HG03175 (cell line): ENCODE measurements at regions not wholly inside any gene's neighbourhood (a gene's known extent, or its start where the extent isn't known, plus 50 kb on each side); places are given as distances from the start of the nearest gene placed in this dataset.
"Not testable (repeated sequence)": the region's sequence is repeated elsewhere in the genome, so short reads cannot be mapped to it uniquely, and the experiment has no call there.

Experiments used
- ATAC-seq: cut with Tn5 transposase; IDR thresholded peaks from one replicate; pipeline ENCODE4 v1.9.1; 2021; ENCODE audit warnings: mild to moderate bottlenecking, moderate library complexity; ENCODE audit not compliant: unreplicated experiment

DNA sequence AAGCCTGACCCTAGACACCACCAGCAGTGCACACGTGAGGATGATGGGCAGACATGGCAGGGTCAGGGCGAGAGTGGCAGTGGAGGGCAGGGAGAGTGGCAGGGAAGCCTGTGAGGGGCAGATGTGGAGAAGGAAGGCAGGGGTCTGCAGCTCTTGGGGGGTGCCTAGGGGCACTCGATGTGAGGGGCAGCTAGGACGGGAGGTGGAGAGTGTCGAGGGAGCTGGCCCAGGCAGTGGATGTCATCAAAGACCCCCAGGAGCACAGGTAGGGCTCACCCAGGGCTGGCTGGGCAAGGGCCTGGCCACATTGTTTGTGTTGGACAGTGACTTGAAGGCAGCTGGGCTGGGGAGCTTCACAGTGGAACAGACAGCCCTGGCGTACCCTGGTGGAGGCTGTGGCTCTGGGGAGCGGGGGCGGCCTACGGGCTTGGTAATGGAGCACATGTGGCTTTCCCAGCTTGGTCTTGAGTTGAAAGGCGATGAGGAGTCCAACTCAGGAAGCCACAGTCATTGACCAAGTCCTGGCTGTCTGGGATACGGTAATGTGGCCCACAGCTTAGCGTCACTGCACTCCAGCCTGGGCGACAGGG lies 87.1 kb downstream of the RTP5 start:
- no peak for ATAC-seq

DNA sequence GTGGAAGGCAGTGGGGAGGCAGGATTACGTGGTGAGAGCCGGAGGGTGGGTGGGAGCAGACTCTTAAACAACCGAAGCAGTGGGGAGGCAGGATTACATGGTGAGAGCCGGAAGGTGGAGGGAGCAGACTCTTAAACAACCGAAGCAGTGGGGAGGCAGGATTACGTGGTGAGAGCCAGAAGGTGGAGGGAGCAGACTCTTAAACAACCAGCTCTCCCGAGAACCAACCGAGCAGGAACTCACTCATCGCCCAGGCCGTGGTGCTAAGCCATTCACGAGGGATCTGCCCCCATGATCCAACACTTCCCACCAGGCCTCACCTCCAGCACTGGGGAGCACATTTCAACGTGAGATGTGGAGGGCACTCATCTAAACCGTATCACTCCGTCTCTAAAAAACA lies 87.7 kb downstream of the RTP5 start:
- no peak for ATAC-seq

DNA sequence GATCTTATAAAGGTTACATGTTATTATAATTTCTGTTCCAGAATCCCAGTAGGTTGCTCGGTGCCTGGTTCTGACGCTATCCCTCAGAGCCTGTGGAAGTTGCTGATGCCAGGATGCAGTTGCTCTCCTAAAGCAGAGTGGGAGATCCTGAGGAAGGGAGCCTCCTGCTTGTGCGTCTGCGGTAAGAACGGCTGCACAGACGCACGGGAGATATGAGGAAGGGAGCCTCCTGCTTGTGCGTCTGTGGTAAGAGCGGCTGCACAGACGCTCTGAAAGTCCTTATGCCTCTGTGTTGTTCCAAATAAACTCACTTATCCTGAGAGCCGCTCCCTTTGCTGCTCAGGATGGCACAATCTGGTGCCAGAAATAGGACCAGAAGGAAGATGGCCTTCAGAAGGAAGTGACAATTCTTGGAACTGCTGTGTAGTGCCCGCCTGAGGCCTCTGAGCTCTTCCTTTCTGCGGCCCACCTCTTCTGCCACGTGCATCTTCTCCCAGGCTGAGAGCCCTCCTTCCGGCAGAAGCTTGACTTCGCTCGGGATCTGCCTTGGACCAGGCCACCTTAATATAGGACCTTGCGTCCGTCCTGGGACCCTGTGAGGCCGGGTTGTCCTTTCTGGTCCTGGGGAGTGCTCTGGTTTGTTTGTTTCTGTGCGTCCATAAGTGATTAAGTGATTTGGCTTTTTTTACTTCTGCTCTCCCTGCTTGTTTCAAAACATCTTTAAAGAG lies 89.5 kb downstream of the RTP5 start:
- ATAC-seq: no peak

DNA sequence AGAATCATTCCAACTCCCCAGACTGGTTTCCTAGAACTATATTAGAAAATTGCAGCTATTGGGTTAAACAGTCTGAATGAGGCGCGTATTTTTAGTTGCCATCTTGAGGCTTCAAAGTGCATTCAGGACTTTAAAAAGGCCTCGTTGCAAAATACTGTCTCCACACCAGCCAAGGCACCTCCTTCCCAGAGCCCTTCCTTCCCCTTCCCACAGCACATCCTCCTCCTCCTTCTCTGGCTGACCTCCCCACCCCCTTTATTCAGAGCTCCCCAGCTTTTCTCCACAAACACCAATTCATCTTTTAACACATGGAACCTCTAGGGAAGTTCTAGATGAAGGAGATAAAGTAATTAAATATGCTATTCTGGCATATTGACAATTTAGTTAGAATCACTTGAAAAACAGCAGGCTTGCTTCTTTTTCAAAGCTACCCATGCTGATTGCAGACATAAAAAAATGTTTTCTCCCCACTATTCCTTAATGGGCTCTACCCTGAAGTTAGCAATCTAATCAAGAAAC lies 90.3 kb downstream of the RTP5 start:
- no peak for ATAC-seq

DNA sequence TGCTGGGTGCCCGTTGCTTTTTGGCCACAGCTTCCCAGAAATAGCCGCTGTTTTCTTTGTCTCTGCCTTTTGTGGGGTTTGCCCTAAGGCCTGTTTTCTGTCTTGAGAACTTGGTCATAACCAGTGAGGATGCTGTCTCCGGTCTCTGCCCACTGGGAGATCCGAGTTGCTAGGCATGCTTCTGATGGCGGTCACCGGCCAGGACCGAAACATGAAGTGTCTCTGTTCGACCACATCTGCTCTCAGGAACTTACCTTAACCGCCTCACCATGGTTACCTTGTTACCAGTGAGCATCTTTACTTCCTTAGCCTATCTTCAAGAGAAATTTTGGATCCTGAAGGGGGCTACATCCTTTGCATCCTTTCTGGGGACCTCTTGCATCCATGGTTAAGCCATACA lies 91.9 kb downstream of the RTP5 start:
- no peak for ATAC-seq

DNA sequence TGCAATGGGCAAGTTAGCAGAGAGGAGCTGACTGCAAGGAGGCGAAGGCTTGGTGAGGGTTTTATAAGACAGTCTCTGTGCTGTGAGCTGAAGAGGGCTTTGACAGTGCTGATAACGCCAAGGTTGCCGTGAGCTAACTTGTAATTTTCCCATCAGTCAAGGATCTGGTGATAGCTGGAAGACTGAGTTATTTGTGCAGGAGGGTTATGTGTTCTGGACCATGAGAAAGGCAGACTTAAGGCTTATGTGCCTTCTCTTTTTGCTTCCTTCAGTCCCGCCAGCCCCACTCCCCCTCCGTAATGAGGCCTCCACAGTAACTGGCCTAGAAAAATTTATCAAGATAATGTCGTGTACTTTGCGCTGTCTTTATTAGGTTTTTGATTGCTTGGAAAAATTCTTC lies 94.6 kb downstream of the RTP5 start:
- ATAC-seq: no peak

DNA sequence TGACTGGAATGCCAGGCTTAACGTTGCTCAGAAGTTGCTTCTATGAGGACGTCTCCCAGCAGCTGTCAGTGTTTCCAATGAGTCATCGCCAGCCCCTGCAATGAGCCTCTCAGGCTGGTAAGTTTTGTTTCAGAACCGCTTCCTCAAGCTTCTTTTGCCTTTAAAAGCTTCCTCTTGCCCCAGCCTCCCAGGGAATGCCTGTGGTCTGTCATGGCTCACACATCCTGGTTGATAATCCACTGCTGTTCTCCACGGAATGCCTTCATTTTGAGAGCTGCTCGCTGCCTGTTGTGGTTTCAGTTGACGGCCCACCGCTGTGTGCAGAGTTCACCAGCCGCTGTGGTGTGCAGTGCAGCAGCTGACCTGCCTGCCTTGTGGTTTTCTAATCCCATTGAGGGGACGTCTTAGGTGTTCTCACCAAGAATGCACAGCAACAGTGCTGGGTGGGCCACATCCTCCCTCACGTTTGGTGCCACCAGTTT lies 96.4 kb downstream of the RTP5 start:
- peak; percentile 80 for ATAC-seq

DNA sequence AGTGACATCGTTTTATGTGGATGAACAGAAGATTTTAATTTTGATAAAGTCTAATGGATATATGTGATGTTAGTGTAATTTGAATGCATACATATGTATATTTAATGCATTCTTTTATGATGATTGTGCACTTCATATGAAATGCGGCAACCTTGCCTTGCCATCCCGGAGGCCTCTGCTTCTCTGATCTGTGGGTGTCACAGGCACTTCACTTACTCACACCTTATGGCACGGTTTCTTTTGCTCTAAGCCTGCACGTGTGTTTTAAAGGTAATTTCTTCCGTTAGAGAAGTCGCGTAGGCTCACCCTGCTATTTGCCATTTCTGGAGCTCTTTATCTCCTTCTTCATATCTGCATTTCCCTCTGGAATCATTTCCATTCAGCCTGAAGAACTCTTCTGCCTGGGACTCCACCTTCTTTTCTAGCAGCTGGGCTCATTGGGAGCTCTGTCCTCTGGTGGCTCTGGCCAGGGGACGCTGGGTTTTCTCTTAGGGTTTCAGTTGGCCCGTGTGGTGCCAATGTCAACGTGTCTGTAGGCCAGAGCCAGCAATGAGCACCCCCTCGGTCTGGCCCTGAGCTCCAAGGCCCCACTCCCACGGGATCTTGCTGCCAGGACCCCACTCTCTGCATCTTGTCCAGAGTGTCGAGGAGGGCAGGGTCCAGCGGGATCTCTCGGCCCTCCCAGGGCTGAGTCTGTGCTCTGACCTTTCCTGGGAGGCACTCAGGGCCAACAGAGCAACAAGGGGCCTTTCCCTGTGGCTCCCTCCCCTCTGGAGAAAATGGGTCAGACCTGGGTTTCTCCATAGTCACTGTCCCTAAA lies 97.3 kb downstream of the RTP5 start:
- no peak for ATAC-seq

DNA sequence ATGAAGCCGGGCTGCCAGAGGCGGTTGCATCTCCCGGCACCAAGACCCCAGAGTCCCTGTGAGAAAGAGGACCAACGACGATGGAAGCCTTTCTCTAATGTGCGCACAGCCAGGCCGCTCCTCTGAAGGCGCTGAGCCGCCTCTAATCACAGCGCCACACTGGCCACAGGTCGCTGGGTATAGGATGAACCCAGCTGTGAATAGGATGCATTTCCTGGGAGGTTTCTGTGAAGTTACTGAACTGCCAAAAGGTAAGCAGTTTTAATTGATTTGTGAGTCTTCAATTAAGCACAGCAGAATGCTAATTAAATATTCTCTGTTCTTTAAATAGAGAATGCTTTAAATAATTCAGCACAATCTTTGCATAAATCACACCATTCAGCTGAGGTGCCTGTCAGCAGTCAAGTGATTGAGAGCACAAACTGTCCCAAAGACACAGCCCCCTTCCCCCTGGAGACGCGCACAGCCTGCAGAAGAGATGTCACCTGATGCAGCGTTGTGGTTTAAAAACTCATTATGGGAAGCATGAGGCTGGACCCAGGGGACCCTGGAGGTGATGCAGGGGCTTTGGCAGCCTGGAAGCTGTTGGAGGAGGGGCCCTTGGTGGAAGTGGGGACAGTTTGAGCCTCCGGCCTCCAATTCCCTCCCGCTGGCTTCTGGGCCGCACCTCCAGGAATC lies 98.1 kb downstream of the RTP5 start:
- ATAC-seq: peak; percentile 32

DNA sequence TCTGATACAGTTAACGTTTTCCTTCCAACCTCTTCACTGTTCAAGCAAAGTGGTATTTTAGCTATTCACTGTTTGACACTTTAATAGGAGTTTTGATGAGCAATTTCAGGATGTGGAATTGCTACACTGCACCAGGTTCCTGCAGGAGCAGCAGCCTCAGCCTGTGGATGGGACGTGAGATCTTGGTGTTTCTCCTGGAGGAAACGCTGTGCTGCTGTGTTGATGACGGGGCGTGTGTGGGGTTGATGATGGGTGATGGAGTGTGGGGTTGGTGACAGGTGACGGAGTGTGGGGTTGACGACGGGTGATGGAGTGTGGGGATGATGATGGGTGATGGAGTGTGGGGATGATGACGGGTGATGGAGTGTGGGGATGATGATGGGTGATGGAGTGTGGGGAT lies 98.9 kb downstream of the RTP5 start:
- no peak for ATAC-seq

DNA sequence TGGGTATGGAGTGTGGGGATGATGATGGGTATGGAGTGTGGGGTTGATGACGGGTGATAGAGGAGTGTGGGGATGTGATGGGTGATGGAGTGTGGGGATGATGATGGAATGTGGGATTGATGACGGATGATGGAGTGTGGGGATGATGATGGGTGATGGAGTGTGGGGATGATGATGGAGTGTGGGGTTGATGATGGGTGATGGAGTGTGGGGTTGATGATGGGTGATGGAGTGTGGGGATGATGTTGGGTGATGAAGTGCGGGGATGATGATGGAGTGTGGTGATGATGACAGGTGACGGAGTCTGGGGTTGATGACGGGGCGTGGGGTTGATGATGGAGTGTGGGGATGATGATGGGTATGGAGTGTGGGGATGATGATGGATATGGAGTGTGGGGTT lies 99.7 kb downstream of the RTP5 start:
- ATAC-seq: not testable (repeated sequence)

DNA sequence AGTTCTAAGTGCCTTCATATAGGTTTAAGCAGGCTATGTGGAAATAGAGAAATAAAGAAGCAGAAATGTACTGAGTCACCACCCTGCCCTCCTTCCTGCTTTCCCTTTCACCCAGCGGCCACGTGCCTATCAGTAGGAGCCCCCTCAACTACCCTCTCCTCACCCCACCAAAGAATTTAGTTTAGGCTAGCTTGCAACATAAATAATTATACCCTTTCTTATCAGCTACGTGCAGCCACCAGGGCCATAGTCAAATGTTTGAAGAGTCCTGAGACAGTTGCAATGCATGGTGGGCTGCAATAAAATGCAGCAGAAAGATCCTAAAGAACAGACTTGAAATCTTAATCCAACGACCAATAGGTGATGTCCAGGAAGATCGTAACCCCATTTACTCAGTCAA lies 101.2 kb downstream of the RTP5 start:
- ATAC-seq: no peak

DNA sequence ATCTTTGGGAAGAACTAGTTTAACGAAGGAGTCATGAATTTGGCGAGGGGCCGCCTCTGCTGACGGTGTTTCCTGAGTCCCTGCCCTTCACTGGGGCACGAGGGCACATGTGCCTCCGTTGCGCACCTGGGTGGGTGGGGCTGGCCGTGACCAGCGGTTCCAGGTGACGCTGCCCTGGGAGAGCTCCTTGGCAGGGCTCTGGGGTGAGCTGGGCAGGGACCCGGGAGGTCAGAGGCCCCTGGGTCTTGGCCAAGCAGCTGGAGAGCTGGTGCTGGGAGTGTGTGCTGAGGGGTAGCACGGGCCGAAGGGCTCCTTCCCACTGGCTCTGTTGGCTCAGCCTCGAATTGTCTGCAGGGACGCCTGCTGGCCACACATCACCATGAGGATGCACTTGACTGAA lies 104.6 kb downstream of the RTP5 start:
- ATAC-seq: no peak

DNA sequence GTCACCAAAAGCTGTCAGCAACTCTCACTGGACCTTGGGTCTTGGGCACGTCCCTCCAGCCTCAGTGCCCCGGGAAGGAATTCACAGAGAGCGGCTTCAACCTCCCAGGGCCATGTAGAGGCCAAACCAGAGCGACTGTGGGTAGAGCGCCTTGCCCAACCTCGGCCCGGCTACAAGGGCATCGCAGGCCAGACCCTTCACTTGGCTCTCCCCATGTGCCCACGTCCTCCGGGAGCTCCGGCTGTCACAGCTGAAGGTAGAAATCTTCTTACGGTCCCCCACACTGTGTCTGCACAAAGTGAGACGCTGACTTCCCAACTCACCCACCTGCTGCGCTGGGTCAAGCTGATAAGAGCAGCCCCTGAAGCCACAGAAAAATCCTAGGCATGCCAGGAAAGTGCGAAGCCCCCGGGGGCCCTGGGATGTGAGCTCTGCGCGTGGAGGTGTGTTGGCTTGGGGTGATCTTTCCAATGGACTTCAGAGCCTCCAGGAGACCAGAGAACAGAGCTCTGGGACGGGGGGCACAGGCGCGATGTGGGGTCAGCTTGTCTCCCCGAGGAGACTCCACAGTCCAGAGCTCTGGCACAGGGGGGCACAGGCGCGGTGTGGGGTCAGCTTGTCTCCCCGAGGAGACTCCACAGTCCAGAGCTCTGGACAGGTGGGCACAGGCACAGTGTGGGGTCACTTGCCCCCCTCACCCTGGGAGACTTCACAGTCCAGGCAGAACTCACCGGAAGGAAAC lies 105.5 kb downstream of the RTP5 start:
- ATAC-seq: no peak

DNA sequence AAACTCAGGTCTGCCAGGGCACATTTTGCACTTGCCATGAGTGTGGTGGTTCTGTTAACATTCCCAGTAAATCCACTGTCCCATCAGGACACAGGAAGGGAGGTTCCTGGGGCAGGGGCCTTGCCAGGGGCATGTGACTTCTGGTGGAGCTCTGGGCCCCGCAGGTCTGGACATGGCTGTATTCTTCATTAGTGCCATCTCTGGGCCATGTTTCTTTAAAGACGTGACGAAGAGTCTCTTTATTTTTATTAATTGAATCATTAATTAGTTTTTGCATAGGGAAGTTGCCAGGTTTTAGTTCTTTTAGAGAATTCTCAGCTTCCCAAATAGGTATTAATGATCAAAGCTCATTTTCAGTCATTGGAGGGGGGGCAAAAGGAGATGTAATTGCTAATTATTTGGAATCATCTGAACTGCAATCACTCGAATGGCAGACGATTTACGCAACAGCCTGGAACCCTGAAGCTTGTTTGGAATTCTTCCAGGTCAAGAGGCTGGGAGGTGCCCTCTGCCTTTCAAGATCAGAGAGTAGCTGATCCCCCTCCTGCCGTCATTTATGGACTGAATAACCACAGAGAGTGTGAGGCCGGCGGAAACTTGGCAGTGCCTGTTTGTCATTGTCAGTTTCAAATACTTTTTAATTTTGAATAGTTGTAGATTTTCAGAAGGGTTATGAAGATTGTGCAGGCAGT lies 106.2 kb downstream of the RTP5 start:
- no peak for ATAC-seq

DNA sequence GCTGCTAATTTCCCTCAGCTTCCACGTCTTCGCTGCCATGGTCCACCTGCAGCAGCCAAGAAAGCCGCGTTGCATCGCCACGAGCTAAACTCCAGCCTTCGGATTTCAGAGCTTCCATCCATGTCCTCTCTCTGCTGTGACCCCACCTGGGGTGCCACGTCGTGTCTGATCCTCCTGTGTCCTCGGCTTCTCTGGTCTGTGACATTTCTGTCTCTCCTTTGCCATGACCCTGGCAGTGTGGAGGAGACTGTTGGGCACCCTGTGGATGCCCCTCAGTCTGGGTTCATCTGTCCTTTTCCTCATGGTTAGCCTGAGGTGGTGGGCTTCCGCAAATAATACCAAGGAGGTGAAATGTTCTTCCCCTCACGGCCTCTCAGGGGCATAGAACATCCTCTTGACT lies 106.8 kb downstream of the RTP5 start:
- no peak for ATAC-seq

DNA sequence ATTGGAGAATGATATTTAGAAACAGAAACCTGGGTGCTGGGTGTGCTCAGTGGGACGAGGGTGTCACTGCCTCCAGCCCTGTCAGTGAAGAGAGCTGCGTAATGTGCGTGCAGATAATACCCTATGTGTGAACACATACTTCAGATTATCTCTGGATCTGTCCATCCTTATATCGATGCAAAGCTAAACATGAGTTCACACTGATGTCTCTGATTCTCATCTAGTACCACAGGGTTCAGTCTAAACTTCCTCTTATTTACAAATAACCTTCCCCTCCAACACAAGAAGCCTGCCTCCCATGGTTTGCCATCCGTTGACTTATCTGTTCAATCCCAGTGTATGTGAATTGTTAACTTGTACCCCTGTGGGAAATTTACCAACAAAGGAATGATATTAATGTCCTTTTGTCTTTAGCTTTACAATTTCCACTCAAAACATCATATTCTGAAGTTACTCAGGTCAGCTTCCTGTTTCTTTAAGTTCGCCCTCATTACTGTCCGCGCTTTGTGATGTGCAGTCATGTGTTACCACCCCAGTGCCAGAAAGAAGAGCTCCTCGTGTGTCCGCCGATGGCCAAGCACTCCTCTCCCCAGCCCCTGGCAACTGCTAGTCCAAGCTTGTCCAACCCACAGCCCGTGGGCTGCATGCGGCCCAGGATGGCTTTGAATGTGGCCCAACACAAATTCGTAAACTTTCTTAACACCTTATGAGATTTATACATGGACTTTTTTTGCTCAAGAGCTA lies 108.2 kb downstream of the RTP5 start:
- ATAC-seq: no peak

DNA sequence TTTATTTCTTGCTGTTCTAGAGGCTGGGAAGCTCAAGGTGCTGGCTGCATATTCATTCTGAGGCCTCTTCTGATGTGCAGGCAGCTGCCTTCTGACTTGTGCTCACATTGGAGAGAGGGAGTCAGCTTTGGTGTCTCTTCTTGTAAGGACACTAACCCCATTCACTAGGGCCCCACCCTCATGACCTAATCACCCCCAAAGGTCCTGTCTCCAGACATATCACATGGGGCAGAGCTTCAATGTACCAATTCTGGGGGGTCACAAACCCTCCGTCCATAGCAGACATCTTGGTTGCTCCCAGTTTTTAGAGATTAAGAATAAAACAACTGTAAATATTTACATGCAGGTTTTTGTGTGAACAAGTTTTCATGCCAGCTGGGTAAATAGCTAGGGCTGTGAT lies 109.1 kb downstream of the RTP5 start:
- ATAC-seq: no peak

DNA sequence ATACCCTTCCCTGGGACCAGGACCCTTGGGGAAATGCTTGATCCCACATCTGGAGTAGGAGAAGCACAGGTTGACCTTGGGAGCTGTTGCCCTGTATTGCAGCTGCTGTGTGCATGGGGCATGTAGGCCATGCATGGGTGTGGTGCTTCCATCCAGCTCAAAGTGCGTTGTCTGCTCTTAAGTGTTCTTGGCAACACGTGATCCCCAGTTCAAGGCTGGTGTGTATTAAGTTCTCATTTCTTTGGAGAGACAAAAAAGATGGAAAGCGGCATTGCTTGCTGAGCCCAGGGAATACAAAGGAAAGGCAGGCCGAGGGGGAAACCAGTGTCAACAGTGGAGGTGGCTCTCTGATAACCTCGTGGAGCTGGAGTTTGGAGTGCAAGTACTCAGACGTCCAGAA lies 110.7 kb downstream of the RTP5 start:
- ATAC-seq: no peak
